HG03354 (cell line): ENCODE measurements at regions not wholly inside any gene's neighbourhood (a gene's known extent, or its start where the extent isn't known, plus 50 kb on each side); places are given as distances from the start of the nearest gene placed in this dataset.
"Not testable (repeated sequence)": the region's sequence is repeated elsewhere in the genome, so short reads cannot be mapped to it uniquely, and the experiment has no call there.

Experiments used
- ATAC-seq: cut with Tn5 transposase; IDR thresholded peaks from one replicate; pipeline ENCODE4 v1.9.1; 2021; ENCODE audit warnings: mild to moderate bottlenecking; ENCODE audit not compliant: unreplicated experiment, poor library complexity, severe bottlenecking

GRCh38 chr21:35288238-35288637 is 239.1 kb upstream of the RUNX1 start:
- ATAC-seq, result no peak

GRCh38 chr21:35284199-35284598 is 235.1 kb upstream of the RUNX1 start:
- ATAC-seq, result no peak

GRCh38 chr21:35282944-35283343 is 233.8 kb upstream of the RUNX1 start:
- ATAC-seq, result no peak

GRCh38 chr21:35281956-35282355 is 232.9 kb upstream of the RUNX1 start:
- ATAC-seq, result no peak

- no peak for ATAC-seq
Measured at GRCh38 chr21:35280231-35280630, 231.1 kb upstream of the RUNX1 start.

DNA sequence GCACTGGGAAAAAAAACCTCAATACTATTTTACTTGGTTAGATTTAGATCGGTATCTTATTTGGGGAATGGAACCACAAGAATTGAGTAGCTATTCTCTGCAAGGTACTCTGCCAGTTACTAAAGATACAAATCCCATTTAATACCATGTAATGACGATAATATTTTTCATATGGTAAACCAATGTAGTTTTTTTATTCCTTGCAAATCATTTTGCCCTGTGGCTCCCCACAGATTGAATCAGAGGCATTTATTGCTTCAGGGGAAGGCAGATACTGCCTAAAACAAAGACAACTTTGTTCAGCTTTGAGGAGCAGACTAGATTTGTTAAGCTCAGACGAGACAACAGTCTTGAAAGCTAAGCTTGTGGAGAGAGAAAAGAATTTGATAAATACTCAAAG is 226.7 kb upstream of the RUNX1 start:
- no peak for ATAC-seq

- no peak for ATAC-seq
Measured at GRCh38 chr21:35274923-35275322, 225.8 kb upstream of the RUNX1 start.

DNA sequence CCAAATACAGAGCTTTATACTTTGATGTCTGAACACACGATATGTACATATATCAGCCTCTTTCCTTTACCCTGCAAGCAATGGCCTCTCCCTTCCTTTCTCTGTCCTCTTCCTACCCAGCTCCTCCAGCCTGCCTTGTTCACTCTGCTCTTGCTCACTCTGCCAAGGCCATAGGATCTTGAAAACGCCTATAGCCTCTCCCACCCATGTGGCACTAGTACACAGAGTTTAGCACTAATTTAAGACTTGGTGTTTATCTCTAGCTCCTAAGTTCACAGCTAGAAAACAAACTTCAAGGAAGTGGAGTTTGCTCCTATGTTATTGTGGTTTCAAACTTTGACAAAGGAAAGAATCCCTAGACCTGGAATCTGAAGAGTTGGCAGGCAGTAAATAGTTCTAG is 225.0 kb upstream of the RUNX1 start:
- no peak for ATAC-seq

DNA sequence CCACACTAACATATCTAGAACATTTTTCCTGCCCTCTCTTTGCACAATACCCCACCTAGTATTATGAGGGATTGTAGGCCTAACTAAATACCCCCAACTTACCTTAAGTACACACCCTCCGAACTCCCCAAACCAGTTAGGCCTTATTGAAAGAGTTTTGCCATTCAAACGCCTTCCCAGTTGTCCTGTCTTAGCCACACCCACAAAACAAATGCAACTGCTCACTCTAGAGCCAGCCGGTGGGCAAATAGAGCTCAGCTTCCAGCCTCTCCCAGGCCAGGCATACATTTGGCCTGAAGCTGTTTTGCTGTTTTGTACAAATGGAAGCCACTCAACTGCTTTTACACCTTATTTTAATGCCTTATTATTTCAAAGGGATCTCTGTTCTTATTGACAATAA is 224.2 kb upstream of the RUNX1 start:
- ATAC-seq, result no peak

GRCh38 chr21:35271344-35272118 is 222.4 kb upstream of the RUNX1 start:
- not testable (repeated sequence) for ATAC-seq

- no peak for ATAC-seq
Measured at GRCh38 chr21:35268817-35269216, 219.7 kb upstream of the RUNX1 start.

GRCh38 chr21:35268261-35268660 is 219.2 kb upstream of the RUNX1 start:
- no peak for ATAC-seq

GRCh38 chr21:35266546-35266945 is 217.4 kb upstream of the RUNX1 start:
- no peak for ATAC-seq

DNA sequence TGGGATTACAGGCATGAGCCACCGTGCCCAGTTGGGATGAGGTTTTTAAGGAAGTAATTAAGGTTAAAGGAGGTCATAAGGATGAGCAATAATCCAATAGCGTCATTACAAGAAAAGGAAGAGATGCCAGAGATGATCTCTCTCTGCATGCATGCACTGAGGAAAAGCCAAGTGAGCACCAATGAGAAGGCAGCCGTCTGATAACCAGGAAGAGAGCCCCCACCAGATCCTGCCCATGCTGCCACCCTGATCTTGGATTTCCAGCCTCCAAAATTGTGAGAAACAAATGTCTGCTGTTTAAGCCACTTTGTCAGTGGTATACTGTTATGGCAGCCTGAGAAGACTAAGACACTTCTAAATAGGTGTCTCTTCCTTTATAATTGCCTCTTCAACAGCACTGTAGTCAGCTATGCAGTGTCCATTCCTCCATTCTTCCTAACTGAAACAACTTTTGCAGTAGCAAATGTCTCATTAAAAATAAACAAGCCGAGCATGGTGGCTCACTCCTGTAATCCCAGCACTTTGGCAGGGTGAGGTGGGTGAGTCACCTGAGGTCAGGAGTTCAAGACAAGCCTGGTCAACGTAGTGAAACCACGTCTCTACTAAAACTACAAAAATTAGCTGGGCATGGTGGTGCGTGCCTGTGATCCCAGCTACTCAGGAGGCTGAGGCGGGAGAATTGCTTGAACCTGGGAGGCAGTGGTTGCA is 216.2 kb upstream of the RUNX1 start:
- no peak for ATAC-seq

DNA sequence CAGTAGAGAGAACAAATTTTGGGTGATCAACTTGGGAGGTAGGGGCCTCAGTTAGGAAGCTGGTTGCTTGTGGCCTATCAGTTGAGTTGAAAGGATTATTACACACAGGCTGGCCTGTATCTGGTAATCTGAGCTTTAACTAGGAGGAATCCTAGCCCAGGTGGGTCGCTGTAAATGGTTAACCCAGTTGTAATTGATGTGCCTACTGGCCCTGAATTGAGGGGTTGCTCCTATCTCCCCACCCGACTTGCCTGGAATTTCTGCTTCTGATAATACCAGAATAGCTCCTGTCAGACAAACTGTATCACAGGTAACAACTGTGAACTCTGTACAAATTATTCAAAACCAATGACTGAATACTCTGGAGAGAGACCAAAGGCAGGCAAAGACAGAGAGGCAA is 210.4 kb upstream of the RUNX1 start:
- no peak for ATAC-seq

DNA sequence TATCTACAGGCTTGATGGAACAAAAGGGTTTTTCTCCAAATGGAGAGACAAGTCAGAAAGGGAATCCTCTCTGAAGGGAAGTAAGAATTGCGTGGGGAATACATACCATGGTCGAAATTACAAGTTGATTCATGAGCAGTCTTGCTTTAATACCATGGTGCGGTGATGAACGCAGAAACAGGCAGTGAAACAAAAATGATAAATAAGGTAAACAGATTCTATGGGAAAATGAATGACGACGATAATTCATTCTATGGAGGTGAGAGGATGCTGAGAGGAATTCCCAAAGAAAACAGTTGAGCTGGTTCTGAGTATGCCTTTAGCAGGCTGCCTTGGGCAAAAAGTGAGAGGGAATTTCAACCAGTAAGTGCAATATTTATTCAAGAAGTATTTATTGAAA is 209.4 kb upstream of the RUNX1 start:
- ATAC-seq, result no peak

GRCh38 chr21:35257413-35257812 is 208.3 kb upstream of the RUNX1 start:
- ATAC-seq, result no peak

DNA sequence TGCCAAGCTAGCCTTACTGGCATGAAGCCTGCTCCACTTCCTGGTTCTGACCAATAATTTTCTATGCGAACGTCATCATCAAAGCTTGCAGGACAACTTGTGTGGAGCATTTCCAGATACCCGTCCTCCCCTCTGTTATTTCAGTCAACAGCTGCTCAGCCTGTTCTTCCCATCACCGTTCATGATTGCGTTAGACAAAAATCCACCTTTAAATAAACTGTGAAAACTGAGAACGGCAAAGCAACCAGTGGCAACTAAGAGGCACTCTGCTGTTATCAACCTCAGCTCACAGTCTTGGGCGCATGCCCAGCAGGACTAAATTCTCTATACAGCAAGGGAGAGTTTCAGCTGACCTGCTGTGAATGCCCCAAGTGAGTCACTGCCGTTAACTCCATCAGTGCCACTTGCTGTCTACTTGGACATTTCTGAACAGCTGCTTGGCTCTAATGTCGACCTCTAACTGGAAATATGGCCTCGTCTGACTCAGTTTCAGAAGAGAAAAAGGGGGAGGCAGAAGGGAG is 207.4 kb upstream of the RUNX1 start:
- ATAC-seq, result no peak

- no peak for ATAC-seq
Measured at GRCh38 chr21:35254765-35255138, 205.7 kb upstream of the RUNX1 start.

GRCh38 chr21:35254006-35254764 is 205.1 kb upstream of the RUNX1 start:
- no peak for ATAC-seq

DNA sequence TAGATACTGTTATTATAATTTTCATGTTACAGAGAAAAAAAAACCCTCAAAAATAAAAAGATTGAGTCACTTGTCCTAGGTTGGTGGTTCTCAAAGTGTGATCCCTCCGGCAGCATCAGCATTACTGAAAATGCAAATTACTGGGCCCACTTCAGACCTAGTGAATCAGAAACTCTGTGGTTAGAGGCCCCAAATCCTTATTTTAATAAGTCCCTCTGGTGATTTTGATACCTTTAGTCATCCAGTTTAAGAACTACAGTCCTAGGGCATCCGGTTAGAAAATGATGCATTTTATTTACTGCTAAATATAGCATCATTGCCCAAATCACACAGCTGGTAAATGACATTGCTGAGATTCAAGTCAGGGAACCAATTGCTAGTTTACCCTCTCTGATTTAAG is 203.7 kb upstream of the RUNX1 start:
- no peak for ATAC-seq
